Activated CD4-positive, alpha-beta T cell treated with anti-CD3 and anti-CD28 coated beads, Interleukin-2, amount 10 ng/mL, durations not matched to agents 24 days and 14 days (primary cell): ENCODE measurements at regions not wholly inside any gene's neighbourhood (a gene's known extent, or its start where the extent isn't known, plus 50 kb on each side); places are given as distances from the start of the nearest gene placed in this dataset.

ENCODE experiments used
- DNase-seq: peaks from one replicate; pipeline ENCODE4 v3.0.0; 2022
- H3K27ac Mint-ChIP-seq: one replicate; pipeline ENCODE4 v1.8.0; 2022; ENCODE audit warnings: mild to moderate bottlenecking, mixed read lengths
- H3K27me3 Mint-ChIP-seq: one replicate; pipeline ENCODE4 v1.8.0; 2022; ENCODE audit warnings: mixed read lengths
- H3K36me3 Mint-ChIP-seq: one replicate; pipeline ENCODE4 v1.8.0; 2022; ENCODE audit warnings: low read depth, mild to moderate bottlenecking, mixed read lengths
- H3K4me1 Mint-ChIP-seq: one replicate; pipeline ENCODE4 v1.8.0; 2021; ENCODE audit warnings: mixed read lengths
- H3K4me3 Mint-ChIP-seq: one replicate; pipeline ENCODE4 v1.8.0; 2022; ENCODE audit warnings: mild to moderate bottlenecking, moderate library complexity, mixed read lengths
- H3K9me3 Mint-ChIP-seq: one replicate; pipeline ENCODE4 v1.8.0; 2021; ENCODE audit warnings: mixed read lengths
- intact Hi-C: fragments of 100-400 bp; cut with micrococcal nuclease; formaldehyde crosslinking; loops from one replicate; pipeline ENCODE4 v1.15.1; 2023

DNA sequence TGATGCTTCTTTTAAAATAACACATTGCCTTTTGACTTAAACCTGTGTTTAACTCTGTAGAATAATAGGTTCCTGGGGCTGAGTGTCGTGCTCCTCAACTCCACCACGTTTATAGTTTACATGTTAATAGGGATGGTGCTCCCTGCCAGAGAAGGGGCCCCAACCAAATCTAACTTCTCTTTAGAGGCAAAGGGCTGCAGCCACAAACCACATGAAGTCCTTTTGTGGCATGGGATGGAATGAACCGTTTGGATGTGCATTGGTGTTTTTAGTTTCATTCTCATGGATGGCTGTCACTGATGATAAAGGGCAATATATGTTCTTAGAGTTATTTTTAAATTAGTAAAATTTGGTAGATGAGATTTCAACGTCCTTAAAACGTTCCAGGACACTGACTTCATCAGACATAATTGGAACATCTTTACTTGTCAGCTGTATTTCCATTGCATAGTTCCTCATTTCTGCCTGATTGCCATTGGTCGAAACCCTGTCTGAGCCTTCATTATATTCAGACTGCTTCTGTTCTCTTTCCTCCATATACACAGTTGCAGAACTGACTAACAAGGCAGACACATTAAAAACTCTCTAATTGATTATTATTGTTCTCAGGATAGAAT, 60.4 kb upstream of the HPF1 start:
- Mint-ChIP-seq H3K4me3 (no peak overlapping the region), H3K36me3 (no peaks in the 10 kb centered on the region), H3K27me3 (peaks cover 6% of the 10 kb centered on the region), H3K9me3 (no peaks in the 10 kb centered on the region), H3K27ac (no peak overlapping the region), H3K4me1 (no peaks in the 10 kb centered on the region)
- intact Hi-C loops, result no loop called here
- no peak for DNase-seq

DNA sequence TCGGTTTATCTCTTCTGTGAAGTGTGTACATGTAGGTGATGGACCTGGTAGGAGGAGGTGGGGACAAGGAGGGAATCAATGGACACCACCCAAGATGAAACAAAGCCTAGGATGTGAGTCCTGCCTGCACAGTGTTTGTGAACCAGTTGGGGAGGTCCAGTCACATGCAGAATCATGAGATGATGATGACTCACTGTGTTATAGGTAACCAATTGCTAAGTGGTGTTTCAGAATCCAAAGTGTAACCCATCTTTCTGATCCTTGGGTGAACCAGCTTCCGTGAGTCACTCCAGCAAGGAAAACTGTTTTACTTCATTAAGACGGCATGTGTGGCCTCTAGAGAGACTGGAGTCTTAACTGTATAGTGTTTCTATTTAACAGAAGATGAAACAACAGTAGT, 57.9 kb upstream of the HPF1 start:
- DNase-seq, result no peak
- H3K4me3 Mint-ChIP-seq, result no peak overlapping the region
- H3K27me3 Mint-ChIP-seq, result peaks cover 6% of the 10 kb centered on the region
- intact Hi-C loops, result no loop called here
- H3K36me3 Mint-ChIP-seq, result no peaks in the 10 kb centered on the region
- H3K27ac Mint-ChIP-seq, result no peak overlapping the region
- H3K4me1 Mint-ChIP-seq, result no peaks in the 10 kb centered on the region
- no peaks in the 10 kb centered on the region for H3K9me3 Mint-ChIP-seq

DNA sequence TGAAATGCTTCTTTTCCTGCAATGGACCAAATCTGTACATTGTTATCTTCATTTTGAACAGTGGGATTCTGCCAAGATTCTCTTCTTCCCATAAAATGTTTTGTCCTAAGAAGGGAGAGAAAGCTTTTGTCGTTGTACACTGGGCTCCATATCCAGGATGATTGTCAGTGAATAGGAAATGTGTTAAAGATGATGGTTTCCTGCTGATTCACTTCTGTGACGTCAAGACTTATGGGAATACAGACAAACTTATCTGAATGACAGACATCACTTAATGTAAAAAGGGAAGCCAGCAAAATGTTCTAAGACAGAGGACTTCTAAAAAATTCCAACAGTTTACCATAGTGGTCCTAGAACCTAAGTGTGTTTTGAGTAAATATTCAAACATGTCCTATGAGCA, 53.7 kb upstream of the HPF1 start:
- Mint-ChIP-seq H3K27ac (no peak overlapping the region), H3K4me1 (no peaks in the 10 kb centered on the region), H3K36me3 (no peaks in the 10 kb centered on the region), H3K9me3 (no peaks in the 10 kb centered on the region), H3K27me3 (peaks cover 6% of the 10 kb centered on the region), H3K4me3 (no peak overlapping the region)
- intact Hi-C loops, result loop anchor here (2.0 kb wide), 1 partner anchor 199 kb away; the partner anchor contains the start of gene NEK1
- DNase-seq, result no peak

DNA sequence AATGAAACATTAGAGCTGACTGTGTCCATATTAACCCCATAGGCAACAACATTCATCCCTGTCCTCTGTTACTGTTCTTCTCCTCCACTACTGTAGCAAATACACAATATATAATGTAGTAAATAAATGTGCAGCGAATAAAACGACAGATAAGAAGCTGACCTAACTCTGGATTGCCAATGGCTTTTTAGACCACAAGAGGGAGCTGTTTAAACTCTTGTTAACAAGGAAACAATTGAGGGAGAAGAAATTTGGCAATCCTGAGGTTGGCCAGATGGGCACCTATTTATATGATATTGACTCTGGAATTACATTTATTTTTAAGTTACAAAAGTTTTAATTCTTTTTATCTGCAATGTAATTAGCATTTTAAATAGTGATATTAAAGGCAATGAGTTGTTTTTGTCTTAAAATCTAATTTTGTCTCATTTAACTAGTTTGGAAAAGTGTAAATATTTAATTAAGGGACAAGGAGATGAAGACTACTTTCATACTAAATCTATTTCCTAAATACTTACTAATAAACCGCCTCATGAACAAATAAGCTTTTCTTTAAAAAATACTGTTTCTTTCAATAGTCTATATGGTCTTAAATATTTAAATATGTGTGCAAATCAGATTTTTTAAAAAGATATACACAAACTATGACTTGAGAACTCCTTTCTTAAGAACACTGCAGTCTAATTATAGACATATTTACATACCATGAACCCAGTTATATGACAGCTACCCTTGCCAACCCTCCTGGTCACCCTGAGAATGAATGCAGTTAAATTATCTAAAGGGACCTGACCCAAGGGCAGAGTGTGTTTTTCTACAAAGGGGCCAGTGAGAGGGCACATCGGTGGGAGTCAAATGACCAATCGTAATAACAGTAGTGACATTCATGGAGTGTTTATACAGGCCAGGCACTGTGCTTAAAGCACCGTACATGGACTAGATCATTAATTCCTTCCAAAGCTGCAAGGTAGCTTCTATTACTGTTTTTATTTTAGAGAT, 52.9 kb upstream of the HPF1 start:
- Mint-ChIP-seq H3K27me3 (peaks cover 2% of the 10 kb centered on the region), H3K4me1 (no peaks in the 10 kb centered on the region), H3K27ac (no peak overlapping the region), H3K4me3 (no peak overlapping the region), H3K36me3 (no peaks in the 10 kb centered on the region), H3K9me3 (no peaks in the 10 kb centered on the region)
- intact Hi-C loops, result loop anchor here (1.0 to 2.0 kb wide), 2 partner anchors 198 to 237 kb away; partner anchors contain the start of gene NEK1
- peak; percentile 77 for DNase-seq

DNA sequence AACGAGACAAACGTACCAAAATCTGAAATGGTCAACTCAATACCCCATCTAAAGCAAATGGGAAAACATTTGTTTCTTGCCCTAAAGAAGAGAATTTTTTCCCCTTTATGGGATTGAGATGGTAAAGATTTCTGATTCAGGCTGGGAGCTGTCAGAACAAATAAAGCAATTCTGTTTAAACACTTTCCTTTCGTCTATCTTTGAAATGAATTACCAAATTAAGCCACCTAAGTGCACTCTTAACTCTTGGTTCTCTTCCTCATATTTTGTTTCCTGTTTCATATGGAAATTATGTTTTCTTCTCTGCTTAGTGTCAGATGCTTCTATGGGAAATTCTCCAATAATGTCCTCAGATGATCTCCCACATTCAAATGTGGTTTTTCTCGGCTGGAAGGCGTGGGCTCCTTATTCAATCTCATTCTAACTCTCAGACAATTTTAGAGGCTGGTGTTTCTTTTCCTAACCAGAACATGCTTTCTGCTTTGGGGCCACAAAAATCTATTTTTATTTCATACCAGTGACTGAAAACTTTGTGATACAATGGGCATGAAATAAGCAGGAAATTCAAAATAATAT, 50.3 kb upstream of the HPF1 start:
- Mint-ChIP-seq H3K27ac (no peak overlapping the region), H3K9me3 (no peaks in the 10 kb centered on the region), H3K27me3 (peaks cover 4% of the 10 kb centered on the region), H3K4me1 (no peaks in the 10 kb centered on the region), H3K4me3 (no peak overlapping the region), H3K36me3 (no peaks in the 10 kb centered on the region)
- intact Hi-C loops, result no loop called here
- DNase-seq, result no peak
